Retina (tissue), 1 donor: ENCODE measurements at regions not wholly inside any gene's neighbourhood (a gene's known extent, or its start where the extent isn't known, plus 50 kb on each side); places are given as distances from the start of the nearest gene placed in this dataset.
"Not testable (repeated sequence)": the region's sequence is repeated elsewhere in the genome, so short reads cannot be mapped to it uniquely, and the experiment has no call there.

Experiments used
- DNase-seq: peaks from one replicate; pipeline ENCODE4 v3.0.0-alpha.2; 2016

DNA sequence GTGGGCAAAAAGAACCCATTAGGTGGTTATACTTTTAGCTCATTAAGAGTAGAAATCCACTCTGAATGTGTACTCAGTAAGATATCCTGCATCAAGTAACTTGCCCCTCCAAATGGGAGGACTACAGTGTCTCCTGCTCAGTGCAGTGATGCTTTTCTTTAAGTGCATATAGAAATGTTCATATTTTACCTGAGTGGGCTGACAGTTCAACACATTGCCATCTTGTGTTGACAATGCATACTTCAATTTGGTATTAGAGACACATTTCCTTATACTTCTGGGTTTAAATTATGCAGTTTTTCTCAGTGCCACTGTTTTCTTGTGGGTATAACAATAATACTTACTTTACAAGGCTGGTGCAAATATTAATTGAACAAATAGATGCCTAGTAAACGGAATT lies 318.6 kb upstream of the TMPRSS15 start:
- no peak for DNase-seq

DNA sequence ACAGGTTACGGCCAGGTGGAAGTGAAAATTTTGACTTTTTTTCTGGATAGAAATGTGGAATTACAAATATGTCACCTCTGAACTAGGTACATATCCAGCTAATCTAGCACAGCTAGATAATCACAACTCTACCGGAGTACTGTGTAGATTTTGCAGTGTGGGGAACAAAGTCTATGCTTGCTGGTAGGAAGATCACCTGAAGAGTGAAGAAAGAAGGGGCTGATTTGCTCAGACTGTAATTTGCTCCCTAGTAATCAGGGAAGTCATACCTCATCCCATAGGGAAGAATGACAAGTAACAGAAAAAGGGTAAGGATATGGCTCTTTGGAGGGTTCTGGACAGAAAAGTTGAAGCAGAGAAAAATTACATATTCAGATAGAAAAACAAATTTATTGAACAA lies 319.6 kb upstream of the TMPRSS15 start:
- DNase-seq = no peak

DNA sequence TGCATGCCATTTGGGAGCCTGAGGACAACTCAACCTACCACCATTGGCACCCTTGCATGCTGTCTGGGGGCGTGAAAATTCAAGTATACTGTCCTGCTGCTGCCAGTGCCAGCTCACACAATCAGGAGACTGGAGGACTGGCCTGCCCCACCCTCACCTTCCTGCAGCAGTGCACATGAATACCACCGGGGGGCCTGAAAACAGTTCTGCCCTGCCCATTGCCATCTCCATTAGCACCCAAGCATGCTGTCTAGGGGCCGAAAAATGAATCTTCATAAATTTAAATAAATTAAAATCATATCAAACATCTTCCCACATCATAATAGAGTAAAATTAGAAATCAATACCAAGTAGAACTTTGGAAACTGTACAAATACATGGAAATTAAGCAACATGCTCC lies 322.1 kb upstream of the TMPRSS15 start:
- DNase-seq = no peak

DNA sequence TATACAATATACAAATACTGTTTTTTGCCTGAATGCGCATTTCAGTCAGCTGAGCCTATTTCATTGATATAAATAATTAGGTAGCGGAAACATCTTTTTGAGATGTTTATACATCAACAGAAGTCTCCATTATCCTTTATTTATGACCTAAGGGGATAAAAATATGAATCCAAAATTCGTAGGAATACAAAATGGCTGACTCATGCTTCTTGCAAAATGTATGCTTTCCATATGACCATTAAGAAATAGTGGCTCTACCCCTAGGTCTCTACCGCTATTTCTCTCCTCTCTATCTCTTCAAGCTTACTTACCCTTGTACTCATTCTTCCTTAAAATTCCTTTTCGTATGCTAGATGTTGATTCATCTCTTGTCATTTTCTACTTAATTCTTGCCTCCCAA lies 338.4 kb upstream of the TMPRSS15 start:
- no peak for DNase-seq

DNA sequence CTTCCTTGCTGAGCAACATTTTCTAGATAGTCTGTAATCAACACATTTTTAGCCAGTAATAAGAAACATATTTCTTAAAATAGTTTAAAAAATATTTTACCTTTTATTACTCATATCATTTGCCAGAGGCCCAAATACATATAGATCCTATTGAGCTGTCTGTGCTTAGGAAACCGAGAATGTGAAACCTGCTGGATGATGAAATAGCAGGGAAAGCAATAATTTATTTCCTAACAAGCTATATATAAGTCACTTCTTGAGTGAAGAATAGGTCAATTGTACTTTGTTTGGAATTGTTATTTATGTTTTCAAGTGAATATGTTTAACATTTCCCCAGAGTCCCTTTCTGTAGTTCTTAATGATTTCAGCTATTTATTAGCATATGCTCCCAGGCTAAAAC lies 339.9 kb upstream of the TMPRSS15 start:
- no peak for DNase-seq

DNA sequence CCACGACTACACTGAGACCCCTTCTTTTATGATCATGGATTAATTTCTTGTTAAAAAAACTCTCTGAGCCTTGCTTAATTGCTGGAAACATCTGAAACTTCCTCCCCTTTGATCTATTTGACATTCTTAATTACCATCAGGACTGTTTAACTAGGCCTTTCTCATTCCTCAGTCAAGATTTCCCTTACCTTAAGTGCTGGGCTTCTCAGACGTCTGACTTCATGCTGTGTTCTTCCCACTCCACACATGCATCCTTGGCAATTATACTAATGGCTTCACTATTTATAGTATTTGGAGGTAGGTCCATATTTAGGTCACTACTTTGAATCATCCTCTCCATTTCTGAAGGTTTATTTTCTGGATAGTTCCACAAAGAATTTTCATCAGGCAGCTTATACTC lies 341.3 kb upstream of the TMPRSS15 start:
- DNase-seq = peak; percentile 22

DNA sequence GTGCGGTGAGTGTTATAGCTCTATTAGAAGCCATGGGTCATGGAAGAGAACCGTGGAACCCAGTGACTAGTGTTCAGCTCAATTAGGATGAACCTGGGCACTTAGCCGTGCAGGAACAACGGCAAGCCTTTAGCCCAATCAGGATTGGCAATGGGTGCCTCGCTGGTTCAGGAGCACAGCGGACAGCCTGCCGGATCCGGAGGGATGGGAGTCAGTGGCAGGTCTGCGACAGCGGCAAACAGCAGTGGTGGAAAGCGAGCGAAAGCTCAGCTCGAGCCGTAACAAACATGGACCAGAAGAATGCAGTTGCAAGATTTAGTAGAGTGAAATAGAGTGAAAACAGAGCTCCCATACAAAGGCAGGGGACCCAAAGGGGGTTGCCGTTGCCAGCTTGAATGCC lies 349.3 kb upstream of the TMPRSS15 start:
- not testable (repeated sequence) for DNase-seq

DNA sequence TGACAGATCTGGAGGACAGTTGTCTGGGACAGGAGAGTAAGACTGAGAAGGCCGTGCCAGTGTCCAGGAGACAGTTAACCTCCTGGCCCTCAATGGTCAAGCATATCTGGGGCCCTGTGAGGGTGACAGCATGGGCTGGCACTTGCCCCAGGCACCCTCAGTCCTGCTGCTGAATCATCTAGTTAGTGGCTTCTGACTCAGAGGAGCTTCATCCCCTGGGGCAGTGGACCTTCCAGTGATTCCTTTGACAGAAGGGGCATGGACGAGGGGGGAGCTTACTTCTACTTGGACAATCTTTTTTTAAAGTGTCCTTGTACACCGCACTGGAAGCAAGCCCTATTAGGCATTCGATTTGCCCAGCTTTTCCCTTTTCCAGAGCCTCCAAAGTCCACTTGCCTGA lies 352.7 kb upstream of the TMPRSS15 start:
- DNase-seq = not testable (repeated sequence)

DNA sequence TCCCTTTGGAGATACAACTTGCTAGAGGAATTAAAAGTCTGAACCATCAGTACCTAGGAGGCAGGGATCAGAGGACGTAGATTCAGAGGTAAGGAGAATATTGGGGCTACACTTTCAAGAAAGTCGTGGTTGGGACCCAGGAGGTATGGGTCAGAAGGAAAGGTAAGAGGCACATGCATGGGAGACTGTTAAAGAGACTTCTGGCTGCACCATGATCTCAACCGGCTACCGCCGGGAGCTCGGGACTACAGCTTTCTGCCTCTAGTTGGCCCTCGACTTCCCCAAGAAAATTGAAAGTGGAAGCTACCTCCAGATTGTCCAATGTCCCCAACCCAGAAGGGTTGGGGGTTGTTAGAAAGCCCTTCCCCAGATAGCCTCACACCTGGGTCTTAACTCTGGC lies 355.7 kb upstream of the TMPRSS15 start:
- DNase-seq = no peak

DNA sequence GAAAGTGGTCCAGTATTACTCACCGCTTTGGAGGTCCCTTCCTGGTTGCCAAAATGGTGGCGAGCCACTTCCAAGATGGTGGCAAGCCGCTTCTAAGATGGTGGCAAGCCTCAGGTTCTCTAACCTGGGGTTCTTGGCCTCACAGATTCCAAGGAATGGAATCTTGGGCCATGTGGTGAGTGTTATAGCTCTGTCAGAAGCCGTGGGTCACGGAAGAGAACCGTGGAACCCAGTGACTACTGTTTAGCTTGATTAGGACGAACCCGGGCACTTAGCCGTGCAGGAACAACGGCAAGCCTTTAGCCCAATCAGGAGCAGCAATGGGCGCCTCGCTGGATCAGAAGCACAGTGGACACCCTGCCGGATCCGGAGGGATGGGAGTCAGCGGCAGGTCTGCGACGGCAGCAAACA lies 356.2 kb upstream of the TMPRSS15 start:
- DNase-seq = no peak

DNA sequence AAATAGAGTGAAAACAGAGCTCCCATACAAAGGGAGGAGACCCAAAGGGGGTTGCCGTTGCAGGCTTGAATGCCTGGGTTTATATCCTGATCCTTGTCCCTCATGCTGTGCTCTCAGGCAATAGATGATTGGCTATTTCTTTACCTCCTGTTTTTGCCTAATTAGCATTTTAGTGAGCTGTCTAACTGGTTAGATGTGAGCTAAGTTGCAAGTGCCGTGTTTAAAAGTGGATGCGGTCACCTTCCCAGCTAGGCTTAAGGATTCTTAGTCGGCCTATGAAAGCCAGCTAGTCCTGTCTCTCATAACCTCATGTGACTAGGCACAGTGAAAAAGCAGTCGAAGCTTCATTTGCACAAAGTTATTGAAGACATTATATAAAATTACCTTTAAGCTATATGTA lies 356.7 kb upstream of the TMPRSS15 start:
- DNase-seq = no peak

DNA sequence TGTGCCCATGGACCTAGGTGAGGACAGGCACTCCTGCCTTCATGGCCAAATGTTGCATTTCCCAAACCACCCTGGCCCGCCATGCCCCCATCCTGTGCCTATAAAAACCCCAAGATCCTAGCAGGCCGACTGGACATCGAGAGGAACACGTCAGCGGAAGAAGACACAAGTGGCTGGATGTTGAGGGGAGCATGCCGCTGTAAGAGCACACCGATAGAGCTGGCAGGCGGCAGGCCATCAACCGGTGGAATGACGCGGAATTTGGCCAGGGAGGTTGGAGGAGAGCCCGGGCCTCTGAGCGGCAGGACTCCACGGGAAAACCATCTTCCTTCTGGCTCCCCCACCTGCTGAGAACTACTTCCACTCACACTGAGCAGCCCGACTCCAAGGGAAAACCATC lies 361.1 kb upstream of the TMPRSS15 start:
- no peak for DNase-seq

DNA sequence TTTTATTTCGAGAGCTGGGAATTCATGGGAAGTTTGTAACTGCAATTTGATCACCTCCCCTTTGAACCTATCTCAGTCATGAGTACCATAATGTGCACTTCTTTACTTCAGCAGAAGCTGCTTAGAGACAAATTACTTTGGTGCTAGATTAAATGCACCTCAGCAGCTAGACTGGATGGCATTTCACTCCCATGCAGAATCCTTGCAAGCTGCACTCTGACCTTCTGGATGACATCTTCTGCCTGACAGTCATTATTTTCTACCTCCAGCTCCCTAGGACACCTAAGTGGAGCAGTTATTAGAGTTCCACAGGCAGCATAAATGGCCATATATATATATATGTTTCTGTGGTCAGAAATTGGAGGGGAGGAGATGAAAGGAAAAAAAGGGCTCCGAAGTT lies 366.0 kb upstream of the TMPRSS15 start:
- no peak for DNase-seq

DNA sequence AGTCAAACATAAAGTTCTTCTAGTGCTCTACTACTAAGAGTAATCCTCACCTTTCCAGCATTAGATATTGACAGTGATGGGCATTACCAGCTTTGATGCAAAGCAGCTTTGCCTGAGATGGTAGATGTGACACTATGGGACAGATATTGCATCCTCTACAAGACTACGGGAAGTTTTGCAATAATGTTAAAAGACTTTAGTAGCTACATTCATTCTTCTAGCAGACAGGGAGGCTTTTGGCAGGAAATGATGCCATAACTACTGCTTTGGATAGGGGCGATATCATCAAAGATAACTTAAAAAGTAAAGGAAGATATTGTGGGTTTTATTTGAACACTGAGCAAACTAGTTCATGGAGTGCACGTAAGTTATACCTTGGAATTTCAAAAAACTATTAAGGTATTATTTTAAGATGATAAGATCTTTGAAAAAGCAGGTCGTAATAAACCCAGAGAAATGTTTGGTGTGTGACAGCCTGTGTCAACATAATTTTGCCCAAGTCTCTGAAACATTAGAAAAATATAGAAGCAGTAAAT lies 368.3 kb upstream of the TMPRSS15 start:
- no peak for DNase-seq

DNA sequence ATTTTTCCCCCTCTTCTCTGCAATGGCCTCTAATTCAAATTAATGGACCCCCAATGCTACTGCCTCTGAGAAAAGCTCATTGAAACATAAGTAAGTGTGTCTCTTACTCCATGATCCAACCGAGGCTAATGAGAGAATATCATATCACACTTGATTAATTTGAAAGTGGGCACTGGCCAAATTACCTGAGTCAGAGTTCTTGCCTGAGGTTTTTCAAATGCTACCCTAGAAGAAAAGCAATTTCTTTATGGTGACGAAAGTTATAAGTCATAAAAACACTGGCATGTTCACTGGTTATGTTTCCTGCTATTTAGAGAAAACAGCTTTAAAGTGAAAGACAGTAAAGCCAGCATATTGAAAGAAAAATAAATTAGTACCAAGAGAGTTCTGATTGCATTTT lies 368.8 kb upstream of the TMPRSS15 start:
- no peak for DNase-seq

DNA sequence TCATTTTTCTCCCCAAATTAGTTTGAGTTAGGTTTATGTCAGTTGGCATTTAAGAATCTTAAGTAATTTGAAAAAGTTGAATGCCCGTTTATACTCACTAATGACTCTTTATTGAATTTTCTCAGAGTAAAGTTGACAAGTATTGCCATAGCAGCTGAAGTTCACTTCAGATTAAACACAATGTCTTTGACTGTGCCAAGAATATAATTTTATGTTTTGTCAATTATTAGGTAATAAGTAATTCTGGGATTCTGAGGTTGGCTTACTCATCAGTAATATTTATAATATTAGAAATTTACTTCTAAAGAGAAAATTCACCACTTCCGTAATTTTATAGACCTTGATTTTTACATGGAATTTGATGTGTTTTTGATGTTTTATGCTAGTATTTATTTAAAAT lies 369.3 kb upstream of the TMPRSS15 start:
- DNase-seq = no peak

DNA sequence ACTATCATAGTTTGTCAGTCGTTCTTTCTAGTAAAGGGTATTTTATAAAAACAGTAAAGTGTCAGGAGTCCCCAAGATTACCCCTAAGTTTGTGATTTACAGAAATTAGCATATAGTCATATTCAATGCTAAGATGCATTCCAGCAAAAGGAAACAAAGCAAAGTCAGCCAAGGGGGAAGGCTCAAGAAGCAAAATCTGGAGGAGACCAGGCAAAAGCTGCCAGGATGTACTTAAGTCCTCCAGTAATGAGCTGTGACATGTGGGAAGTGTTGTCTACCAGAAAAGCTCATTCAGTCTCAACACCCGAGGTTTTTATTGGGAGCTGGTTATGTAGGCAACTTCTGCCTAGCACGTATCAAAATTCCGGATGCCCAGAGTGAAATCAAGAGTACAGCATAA lies 373.4 kb upstream of the TMPRSS15 start:
- peak; percentile 3 for DNase-seq

DNA sequence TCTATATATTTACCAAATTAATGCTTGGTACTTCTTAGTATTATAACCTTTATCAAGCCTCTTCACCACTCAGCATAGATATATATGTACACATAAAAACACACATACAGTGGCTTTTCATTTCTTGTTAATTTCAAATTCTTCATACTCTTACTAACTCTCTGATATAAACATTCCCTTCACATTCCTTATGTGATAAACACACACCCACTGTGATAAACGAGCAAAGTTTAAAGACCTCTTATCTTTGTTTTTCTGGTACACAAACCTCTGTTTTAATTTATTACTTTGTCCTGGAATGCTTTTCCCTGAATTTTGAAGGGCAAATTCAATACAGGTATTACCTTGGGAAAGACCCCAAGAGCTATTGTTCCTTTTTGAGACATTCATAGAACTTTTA lies 379.1 kb upstream of the TMPRSS15 start:
- no peak for DNase-seq

DNA sequence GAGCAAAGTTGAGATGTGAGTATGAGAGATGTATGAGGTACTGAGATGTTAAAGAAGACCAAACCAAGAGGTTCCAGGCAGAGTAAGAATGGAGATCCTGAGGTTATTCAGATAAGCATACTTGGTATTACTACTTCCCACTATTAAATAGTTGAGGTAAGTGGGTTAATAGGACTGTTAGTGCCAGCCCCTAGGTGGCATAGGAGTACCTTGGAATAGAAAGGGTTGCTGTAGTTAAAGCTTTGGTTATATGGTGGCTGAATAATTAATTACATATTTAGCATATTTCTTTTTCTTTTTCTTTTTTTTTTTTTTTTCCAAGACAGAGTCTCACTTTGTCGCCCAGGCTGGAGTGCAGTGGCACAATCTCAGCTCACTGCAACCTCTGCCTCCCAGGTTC lies 397.9 kb upstream of the TMPRSS15 start:
- DNase-seq = no peak

DNA sequence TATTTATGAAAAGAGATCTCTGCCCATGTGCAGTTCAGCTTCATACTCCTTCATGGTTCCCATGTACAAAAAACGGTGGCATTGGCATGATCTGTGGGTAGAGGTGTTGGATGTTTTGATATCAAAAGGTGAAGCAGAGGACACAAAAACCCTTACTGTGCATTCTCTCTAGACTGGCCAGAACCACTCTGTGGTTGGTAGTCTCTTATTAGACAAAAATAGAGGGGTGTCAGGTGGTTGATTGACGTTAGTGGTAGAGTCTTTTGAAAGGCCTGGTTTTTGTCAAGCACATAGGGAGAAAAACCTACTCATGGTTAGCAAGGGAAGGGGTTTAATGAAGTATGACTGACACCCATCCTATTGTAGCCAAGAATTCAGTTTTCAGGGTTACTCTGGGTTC lies 400.0 kb upstream of the TMPRSS15 start:
- no peak for DNase-seq

DNA sequence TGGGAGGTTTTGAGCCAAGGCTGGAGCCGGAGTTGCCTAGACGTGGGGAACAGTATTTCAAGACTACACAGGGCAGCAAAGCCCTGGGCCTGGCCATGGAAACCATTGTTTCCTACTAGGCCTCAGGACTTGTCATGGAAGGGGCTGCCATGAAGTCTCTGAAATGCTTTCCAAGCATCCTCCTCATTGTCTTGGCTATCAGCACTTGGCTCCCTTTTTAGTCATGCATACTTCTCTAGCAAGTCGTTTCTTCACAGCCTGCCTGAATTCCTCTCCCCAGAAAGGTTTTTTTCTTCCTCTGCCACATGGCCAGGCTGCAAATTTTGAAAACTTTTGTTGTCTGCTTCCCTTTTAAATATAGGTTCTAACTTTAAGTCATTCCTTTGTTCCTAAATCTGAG lies 406.6 kb upstream of the TMPRSS15 start:
- DNase-seq = no peak

DNA sequence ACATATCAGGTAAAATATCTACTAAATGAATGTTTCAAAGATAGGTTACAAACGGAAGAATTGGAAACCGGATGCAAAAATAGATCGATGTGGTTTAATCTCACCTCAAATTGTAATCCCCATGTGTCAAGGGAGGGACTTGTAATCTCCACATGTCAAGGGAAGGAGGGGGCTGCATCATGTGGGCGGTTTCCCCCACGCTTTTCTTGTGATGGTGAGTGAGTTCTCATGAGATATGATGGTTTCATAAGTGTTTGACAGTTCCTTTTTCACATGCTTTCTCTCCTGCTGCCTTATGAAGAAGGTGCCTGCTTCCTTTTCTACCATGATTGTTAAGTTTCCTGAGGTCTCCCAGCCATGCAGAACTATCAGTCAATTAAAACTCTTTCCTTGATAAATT lies 408.7 kb upstream of the TMPRSS15 start:
- no peak for DNase-seq

DNA sequence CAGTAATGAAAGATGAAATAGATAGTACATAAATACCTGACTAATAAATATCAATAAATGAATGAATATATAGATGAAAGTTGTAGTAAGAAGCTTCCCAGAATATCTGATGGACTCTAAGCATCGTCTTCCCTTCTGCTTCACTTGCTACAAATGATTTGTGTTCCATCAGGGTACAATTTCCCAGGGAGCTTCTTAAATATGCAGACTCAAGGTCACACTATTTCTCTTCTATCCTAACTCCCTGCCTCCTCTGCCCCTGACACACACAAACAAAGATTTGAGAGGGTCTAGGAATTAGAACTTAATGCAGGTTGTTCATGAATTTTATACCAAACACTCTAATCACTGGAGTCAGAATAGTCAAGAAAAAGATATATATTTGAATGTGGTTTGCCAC lies 415.9 kb upstream of the TMPRSS15 start:
- DNase-seq = no peak

DNA sequence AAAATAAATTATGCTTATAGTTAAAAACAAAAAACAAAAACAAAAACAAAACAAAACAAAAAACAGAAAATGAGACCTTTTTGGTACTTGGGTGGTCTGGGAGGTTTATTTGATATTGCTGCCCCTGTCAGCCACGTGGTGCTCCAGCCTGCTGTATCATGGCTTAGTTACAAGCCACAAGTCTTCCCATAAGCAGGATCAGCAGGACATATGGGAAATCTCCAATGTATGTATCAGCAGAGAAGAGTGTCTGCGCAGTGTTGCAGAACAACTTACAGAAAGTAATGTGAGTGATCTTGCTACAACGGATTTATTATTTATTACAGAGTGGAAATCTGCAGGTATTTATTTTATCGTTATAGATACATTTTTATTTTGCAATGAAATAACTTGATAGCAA lies 423.0 kb upstream of the TMPRSS15 start:
- DNase-seq = no peak

DNA sequence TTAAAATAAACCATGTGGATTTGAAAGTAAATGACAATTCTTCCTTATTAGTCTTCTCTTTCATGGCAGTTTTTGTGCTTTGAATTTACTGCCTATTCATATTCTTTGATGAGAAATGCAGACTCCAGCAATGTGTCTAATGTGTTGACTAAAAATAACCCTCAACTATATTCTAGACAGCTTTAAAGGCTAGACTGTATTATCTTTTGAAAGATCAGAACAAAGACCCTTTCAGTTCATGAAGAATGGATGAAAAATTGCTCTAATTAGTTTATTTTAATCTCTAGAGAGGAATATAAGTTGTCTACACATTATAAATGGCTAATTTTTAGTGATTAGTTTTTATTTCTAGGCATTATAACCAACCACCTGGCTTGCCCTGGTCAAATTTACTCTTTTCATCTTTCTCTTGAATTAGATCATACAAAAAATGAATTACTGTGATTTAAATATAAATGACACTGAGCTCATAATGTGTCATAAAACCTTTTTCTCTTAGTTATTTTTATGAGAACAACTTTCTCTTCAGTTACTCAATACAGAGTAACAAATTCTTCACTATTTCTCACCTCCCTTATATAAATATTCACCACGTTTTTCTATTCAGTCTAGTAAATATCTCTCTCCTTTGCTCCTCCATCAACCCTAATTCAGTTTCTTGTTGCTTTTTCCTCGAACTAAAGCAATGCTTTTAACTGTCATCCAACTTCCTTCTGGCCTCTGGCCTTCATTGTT lies 428.5 kb upstream of the TMPRSS15 start:
- DNase-seq = no peak
